Forelimb muscle (tissue), 1 donor: ENCODE measurements at regions not wholly inside any gene's neighbourhood (a gene's known extent, or its start where the extent isn't known, plus 50 kb on each side); places are given as distances from the start of the nearest gene placed in this dataset.

Source experiments
- DNase-seq: peaks from one replicate; pipeline ENCODE4 v3.0.0-alpha.2; 2013; ENCODE audit warnings: low read depth

- peak; percentile 2 for DNase-seq
Observed at GRCh38 chr1:195082183-195082582, 1526.1 kb downstream of the KCNT2 start.

- no peak for DNase-seq
Observed at GRCh38 chr1:195076682-195077081, 1531.6 kb downstream of the KCNT2 start.

- DNase-seq: no peak
Observed at GRCh38 chr1:195075973-195076372, 1532.3 kb downstream of the KCNT2 start.

- no peak for DNase-seq
Observed at GRCh38 chr1:195071461-195071860, 1536.8 kb downstream of the KCNT2 start.

- no peak for DNase-seq
Observed at GRCh38 chr1:195065437-195065836, 1542.8 kb downstream of the KCNT2 start.

- DNase-seq: no peak
Observed at GRCh38 chr1:195064358-195064757, 1543.9 kb downstream of the KCNT2 start.

- no peak for DNase-seq
Observed at GRCh38 chr1:195054217-195054687, 1554.0 kb downstream of the KCNT2 start.

GRCh38 chr1:195053478-195053877, 1554.8 kb downstream of the KCNT2 start:
- DNase-seq: no peak

- DNase-seq: no peak
Observed at GRCh38 chr1:195047772-195048171, 1560.5 kb downstream of the KCNT2 start.

GRCh38 chr1:195045072-195045471, 1563.2 kb downstream of the KCNT2 start:
- DNase-seq: no peak

GRCh38 chr1:195030793-195031192, 1577.4 kb downstream of the KCNT2 start:
- no peak for DNase-seq

GRCh38 chr1:195026792-195027191, 1581.4 kb downstream of the KCNT2 start:
- DNase-seq: no peak

- DNase-seq: no peak
Observed at GRCh38 chr1:195019385-195019784, 1588.9 kb downstream of the KCNT2 start.

- no peak for DNase-seq
Observed at GRCh38 chr1:195012995-195013394, 1595.2 kb downstream of the KCNT2 start.

- DNase-seq: no peak
Observed at GRCh38 chr1:195005338-195005737, 1602.9 kb downstream of the KCNT2 start.

GRCh38 chr1:194990483-194990882, 1617.8 kb downstream of the KCNT2 start:
- no peak for DNase-seq

- DNase-seq: no peak
Observed at GRCh38 chr1:194975913-194976312, 1632.3 kb downstream of the KCNT2 start.

- no peak for DNase-seq
Observed at GRCh38 chr1:194968916-194969315, 1639.3 kb downstream of the KCNT2 start.

GRCh38 chr1:194959795-194960194, 1648.4 kb downstream of the KCNT2 start:
- DNase-seq: no peak

GRCh38 chr1:194952171-194952570, 1656.1 kb downstream of the KCNT2 start:
- DNase-seq: no peak

- no peak for DNase-seq
Observed at GRCh38 chr1:194950584-194950983, 1657.7 kb downstream of the KCNT2 start.

- no peak for DNase-seq
Observed at GRCh38 chr1:194940336-194941030, 1667.8 kb downstream of the KCNT2 start.

GRCh38 chr1:194935864-194936263, 1672.4 kb downstream of the KCNT2 start:
- no peak for DNase-seq

- DNase-seq: no peak
Observed at GRCh38 chr1:194931166-194931565, 1677.1 kb downstream of the KCNT2 start.
